Pons (tissue), 1 donor: ENCODE measurements at regions not wholly inside any gene's neighbourhood (a gene's known extent, or its start where the extent isn't known, plus 50 kb on each side); places are given as distances from the start of the nearest gene placed in this dataset.
A peak's percentile ranks its signal among the peaks of the same experiment; 100 is the strongest.

Source experiments
- DNase-seq: peaks from one replicate; pipeline ENCODE4 v3.0.0-alpha.2; 2016; ENCODE audit warnings: low spot score

DNA sequence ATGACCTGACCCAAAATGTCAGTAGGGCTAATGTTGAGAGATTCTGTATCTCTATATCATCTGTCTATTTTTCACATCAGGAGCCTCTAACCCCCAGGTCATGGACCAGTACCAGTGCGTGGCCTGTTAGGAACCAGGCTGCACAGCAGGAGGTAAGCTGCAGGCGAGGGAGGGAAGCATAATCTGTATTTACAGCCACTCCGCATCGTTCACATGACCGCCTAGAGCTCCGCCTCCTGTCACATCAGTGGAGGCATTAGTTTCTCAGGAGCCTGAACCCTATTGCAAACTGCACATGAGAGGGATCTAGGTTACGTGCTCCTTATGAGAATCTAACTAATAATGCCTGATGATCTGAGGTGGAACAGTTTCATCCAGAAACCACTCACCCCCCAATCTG is 180.6 kb downstream of the RDH14 start:
- DNase-seq = no peak

DNA sequence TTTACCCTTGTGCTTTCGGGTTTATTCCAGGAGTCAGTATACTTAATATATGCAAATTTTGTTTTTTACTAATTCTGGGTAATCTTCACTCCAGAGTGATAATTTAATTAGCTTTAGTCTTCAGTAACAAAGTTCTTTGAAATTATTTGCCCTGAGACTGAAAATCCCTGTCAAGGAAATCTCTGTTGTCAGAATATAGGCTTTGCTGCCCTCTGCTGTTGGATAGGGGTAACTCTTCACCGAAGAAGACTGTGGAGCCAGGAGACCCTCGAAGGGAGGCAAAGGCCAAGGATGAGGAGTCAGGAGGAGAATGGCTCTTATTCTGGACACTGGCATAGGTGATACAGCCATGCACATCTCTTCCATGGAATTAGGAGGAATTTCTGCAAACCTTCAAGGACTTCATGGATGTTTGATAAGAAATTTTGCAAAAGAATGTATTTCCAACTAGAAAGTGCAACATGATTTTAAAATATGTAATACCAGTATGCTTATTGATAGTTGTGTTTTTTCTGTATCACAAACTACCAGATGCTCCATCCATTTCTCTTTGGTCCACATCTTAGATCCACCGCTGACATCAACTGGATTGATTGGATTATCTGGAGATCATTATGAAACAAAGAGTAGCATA is 182.3 kb downstream of the RDH14 start:
- DNase-seq = peak; percentile 58

DNA sequence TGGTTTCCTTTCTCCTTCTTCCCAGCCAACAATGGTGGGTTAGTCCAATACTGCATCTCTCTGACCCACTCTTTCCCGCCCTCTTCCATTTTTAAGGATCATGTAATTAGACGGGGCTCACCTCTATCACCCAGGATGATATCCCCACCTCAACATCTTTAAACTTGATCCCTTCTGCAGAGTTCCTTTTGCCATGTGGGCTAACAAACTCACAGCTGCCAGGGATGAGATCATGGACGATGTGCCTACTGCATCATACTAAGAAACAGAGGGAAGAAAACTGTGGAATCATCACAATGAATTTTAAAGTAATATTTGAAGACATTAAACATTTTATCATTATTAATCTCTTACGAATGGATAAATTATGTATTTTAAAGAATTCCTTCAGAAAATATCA is 183.5 kb downstream of the RDH14 start:
- DNase-seq = no peak

DNA sequence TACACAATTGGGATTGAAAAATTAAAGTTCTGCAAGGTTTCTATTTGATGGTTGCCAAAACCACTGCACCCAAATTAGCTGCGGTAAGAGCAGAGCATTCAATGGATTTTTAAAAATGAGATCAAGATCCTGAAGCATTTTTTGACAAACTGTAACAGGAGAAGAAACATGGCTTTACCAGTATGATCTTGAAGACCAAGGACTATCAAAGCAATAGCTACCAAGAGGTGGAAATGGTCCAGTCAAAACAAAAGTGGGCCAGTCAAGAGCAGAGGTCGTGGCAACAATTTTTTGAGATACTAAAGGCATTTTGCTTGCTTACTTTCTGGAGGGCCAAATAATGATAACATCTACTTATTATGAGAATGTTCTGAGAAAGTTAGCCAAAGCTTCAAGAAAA is 186.8 kb downstream of the RDH14 start:
- no peak for DNase-seq

DNA sequence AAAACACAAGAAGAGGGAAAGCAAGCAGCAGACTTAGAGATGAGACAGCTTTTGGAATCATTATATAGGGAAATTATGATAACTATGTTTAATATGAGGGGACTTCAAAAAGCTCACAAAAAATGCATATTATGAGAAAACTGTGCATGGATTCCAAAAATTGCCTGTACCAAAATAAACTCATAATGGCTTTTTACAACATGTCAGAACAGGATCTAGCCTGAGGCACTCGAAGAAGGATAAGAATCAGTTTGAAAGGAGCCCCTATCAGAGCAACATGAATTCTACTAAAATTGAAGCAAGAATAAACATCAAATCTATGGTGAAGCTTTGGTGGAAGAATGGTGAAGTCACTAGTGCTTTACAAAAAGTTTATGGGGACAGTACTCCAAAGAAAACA is 187.4 kb downstream of the RDH14 start:
- no peak for DNase-seq

DNA sequence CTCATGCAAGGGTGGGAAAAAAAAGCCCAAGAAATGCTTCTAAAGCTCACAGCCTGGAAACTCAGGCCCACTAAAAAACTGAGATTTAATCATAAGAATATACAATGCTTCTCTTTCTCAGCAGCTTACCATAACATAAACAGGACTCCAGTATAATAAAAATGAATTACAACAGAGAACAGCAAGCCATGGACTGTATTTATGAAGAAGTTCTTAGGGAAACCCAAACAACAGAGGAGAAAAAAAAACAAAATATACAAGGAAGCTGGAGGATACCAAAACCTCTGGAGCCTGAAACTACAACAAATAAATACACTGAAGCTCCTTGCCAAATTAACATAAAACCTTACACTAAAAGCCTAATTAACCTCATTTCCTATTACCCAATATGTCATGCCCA is 187.8 kb downstream of the RDH14 start:
- no peak for DNase-seq

DNA sequence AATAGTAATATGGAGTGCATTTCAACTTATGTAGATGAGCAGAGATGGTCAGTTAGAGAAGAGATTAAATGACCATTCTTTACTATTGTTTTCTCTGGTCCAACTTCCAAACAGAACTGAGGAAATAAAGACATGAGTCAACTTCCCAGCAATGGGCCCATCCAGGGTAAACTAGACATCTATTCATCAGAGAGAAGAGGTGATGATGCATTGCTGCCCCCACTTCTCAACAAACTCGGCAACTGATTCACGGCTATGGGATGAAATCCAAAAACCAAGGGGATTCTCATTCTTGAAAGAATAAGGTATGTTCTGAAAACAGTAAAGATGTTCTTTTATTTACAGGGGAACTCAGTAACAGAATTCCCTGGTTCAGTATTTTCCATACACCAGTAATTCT is 190.7 kb downstream of the RDH14 start:
- no peak for DNase-seq

DNA sequence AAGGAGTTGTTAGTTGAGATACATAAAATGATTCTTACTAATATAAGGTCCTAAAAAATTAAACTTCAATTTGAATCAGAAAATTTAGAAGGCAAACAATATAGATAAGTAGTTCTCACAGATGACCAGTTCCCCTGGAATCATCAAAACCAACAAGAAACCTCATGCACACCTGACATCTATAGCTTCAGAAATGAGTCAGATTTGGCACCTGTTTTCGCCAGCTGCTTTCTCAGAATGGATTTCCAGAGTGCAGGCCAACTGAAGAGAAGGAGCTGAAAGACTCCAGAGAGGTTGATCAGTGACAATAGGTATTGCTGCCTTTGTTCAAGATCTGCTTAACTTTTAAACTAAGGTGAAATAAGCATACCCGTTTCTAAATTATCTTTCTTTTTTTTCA is 192.4 kb downstream of the RDH14 start:
- peak; percentile 19 for DNase-seq

DNA sequence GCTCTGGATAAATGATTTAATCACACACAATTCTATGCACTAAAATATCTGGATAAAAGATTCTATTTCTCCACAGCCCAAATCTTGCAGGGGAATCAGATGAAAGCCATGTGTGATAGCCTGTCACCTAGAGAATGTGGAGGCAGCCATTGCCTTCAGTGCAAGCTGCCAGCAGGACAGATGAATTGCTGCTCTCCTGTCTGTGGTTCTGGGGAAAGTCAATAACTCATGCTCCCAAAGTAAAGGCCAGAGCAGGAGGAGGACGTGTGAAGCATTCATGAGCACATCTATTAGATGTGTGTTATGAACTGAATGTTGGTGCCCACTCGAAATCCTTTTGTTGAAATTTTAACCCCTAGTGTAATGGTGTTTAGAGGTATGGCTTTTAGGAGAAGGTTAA is 195.1 kb downstream of the RDH14 start:
- DNase-seq = no peak

DNA sequence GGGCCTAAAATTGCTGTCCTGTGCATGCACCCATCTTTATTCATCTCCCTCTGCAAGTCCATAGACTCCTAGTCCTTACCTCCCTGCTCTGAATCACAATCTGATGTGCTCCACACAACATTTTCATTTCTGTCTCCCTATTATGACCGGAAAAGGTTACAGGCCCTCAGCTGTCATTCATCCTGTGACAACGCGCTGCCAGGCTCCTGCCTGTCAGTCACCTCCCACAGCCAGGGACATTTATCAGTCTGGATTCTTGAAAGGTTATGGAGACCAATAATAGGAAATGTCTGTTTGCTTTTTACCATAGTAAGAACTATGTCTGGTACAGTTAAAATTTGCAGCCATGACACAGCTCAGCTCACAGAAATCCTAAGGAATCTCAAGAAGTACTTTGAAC is 197.1 kb downstream of the RDH14 start:
- no peak for DNase-seq

DNA sequence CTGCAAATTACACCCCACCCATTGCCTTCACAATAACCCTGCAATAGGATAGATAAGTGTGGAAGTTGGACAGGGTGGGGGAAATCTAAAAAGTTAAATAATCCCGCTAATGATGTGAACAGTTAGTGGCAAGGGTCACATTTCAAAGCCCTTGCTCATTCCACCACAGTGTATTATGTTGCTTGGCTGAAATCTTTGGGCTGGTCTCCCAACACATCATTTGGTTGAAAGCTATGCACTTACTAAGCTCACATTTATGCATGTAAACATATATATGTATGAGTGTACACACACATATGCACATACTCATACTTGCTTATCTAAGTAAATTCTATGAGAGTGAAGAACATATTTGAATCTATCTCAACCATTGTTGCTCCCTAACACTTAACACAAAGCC is 197.8 kb downstream of the RDH14 start:
- DNase-seq = no peak

DNA sequence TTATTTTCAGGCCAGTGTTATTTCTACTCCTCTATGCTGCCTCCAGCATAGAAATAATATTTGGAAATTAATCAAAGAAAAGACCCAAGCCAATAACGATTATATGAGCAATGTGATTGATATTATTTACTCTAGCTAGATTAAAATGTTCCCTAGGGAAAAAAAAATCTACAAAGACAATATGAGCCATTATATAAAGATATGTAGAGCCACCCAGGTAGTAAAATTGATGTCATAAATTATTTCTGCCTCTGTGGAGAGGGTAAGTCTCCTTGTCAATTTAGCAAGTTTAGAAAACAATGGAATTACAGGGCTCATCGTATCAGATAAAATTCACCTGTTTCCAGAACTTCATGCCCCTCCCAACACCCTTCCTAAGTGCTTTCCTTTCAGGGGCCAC is 202.9 kb downstream of the RDH14 start:
- no peak for DNase-seq

DNA sequence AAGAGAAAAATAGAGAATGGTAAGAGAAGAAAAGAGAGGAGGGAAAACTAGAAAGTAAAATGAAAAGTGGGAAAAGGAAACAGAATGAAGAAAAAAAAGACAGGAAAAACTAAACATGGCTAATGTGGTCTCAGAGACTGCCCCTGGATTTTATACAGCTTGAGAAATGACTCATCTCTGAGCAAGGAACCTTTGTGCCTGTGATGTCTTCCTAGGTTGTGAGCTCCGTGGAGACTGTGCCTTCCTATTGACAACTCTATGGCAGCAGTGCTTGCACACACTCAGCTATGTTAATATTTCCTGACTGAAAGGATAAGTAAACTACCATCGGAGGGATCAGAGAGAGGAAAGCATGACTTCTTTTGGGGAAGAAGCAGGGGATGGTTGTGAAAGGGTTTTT is 203.8 kb downstream of the RDH14 start:
- DNase-seq = no peak

DNA sequence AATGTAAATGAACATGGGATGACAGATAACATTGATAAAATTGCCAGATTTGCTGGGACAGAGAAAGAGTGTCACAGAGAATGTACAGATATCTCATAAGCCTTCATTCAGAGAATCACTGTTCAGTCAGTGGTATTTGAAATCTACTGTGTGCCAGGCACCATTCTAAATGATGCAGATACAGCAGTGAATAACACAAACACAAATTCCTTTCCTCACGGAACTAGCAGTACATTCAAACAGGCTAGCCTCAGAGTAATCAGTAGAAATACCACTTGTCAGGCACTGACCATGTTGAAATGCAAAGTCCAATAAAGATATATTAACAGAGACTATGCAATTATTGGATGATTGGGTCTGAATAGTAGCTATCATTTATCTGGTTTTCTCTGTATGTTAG is 211.0 kb downstream of the RDH14 start:
- no peak for DNase-seq

DNA sequence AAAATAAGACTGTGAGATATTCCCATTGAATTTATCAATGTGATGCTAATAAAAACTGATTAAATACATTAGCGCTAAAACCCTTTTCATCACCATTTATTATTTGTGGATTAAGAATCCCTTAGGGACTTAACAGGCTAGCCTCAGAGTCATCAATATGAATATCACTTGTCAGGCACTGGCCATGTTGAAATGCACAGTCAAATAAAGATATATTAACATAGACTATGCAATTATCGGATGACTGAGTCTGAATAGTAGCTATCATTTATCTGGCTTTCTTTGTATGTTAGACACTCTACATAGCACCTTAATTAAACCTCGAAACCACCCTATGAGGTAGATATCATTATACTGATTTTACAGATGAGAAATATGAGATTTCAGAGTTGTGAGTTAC is 213.6 kb downstream of the RDH14 start:
- no peak for DNase-seq

DNA sequence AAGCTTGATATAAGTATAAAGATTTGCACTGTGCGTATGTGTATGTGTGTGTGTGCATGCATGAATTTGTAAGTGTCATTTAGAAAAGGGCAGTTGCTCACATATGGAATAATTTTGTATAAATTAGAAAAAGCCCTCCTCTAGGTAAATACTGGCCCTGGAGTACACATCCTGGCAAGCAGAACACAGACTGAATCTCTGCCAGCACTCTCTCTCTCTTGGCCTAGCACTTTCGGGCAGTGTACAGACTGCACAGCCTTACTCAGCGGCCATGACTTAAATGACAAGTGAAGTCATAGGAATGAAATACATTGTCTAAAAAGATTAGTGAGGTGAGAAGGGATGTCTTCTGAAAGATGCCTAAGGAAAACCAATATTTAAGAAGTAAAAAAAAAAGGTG is 214.1 kb downstream of the RDH14 start:
- DNase-seq = no peak

DNA sequence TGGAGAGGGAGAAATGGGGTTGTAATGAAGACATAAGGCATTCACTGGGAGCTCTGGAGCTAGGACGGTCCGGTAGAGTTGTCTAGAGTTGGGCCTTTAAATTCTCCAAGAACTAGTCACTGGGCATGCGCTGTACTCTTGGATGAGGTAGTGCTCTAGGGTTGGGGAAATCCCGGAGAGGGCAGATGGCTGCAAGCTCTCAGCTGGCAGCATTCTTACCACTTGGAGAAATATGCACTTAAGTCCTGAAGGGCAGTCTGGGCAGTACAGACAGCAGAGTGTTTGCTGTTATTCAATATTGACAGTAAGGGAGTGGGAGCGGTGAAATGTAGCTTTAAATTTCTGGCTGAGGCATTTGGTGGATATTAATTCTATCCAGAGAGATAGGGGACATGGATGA is 214.6 kb downstream of the RDH14 start:
- DNase-seq = no peak

DNA sequence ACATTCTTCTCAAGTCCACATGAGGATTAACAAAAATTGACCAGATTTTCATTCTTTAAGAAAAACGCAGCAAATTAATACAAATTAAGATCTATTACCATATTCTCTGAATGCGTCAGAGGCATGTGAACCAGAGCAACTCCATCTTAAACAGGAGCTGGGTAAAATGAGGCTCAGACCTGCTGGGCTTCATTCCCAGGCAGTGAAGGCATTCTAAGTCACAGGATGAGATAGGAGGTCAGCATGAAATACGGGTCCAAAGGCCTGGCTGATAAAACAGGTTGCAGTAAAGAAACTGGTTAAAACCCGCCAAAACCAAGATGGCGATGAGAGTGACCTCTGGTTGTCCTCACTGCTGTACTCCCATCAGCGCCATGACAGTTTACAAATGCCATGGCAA is 217.6 kb downstream of the RDH14 start:
- DNase-seq = no peak

DNA sequence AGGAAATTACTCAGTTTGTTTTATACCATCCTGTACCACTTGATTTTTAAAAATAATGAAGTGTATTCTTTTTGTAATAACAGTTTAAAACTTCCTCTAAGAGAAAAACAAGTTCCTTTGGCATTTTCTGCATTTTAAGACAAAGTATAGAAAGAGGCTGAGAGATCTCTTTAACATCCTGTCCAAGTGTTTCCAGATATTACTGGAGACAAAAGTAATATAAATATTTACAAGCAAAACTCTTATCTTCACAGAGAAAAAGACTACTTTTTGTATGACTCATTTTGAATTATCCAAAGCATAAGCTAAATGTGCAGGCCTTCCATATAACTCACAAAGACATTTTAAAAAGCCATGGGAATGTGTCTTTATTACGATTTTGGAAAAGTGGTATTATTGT is 221.1 kb downstream of the RDH14 start:
- no peak for DNase-seq

DNA sequence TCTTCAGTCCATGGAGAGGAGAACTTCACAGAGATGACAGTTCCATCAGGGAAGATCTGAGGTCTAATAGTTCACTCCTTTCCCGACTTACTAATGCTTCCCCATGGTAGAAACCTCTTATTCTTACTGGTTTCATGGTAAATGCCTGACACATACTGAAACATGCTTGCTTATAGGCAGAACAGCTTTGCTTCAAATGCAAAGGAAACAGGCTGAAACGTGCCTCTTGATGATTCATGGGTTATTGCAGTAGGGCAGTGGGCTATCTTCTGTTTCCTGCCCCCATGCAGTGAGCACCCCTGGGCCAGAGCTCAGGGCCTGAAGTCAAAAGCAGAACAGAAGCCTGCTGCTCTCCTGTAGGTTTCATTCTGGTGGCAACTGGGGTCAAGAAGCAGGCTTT is 223.5 kb downstream of the RDH14 start:
- DNase-seq = no peak

DNA sequence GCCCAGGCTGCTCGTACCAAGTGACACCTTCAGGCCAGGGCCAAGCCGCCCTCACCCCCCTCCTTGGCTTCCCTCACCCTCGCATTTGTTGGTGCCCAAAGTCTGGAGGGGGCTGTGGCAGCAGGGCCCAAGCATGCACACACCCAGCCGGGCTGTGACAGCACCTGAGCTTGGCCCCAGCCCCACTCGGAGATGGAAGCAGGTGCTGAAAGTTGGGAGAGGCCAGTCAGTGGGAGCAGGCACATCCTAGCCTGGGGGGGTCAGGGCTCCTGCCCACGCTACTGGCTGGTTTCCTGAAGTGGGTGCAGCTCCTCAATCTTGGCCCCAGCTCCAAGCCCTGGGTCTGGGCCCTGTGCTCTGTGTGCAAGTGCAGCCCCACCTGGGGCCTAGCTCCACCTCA is 228.0 kb downstream of the RDH14 start:
- DNase-seq = no peak

DNA sequence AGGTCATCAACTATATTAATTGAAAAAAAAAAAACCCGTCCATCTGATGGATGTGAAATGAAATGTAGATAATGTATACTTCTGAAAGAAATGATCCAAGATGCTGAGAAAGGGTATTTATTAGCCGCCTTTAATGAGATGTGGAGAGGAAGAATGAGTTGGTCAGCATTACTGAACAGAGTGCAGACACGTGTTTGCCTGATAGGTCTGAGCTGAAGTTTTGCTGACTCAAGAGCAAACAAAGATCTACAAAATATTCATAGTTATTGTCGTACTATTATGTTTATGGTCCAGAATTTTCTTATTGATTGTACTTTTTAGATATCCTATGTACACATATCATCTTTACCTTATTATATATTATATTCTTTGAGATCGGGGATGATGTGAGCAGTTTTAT is 235.3 kb downstream of the RDH14 start:
- no peak for DNase-seq

DNA sequence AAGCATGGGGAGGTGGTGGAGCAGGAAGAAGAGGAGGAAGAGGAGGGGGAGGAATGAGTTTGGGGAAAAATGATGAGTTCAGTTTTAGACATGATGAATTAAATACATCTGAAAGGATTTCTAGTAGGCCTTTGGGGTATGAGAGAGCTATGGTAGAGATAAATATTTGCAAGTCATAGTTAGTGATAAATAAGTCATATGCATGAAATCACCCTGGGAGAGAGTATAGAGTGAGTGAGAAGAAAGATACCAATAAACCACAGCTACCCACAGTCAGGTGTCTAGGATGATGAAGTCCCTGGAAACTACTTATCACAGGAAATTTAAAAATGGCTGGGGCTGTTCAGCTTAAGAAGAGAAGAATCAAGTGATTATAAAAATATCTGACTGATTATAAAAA is 240.5 kb downstream of the RDH14 start:
- no peak for DNase-seq

DNA sequence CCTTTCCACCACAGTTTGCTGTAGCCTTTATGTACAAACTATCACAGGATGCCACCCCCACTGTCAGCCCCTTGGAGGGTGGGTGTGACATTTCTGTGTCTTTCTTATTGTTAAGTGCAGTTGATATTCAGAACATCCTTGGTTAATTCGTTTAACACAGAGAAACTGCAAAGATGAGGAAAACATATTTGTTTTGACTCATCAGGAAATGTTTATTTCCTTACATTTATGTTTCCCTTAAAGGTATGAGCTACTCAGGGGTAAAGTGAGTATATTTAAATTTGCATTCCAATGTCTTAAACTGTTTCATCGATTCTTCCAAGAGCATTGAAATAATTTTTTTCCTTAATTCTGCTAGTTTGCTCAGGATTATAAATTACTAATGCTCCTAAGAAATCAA is 243.4 kb downstream of the RDH14 start:
- DNase-seq = no peak

DNA sequence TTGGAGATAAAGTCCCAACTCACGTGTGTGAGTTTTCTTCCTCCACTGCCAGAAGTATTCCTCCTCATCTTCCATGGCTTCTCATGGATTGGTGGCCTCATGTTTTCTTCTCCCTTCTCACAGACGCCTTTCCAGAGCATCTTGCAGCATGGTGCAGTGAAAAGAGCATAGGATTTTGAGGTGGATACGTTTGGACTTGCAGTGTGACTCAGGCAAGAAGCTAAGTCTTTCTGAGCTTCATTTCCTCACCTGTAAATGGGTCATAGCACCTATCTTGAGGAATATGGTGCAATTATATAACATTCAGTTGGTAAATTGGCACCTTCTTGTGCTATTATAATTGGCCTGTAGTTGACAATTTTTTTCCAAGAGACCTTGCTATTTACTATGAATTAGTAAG is 247.6 kb downstream of the RDH14 start:
- DNase-seq = no peak
